GM21528 (cell line): ENCODE measurements at regions not wholly inside any gene's neighbourhood (a gene's known extent, or its start where the extent isn't known, plus 50 kb on each side); places are given as distances from the start of the nearest gene placed in this dataset.

Experiments
- ATAC-seq: cut with Tn5 transposase; IDR thresholded peaks from one replicate; pipeline ENCODE4 v1.9.1; 2021; ENCODE audit warnings: mild to moderate bottlenecking, moderate library complexity; ENCODE audit not compliant: unreplicated experiment, low FRiP score

- no peak for ATAC-seq
These were observed 1528.9 kb downstream of the PCDH7 start for GRCh38 chr4:32249040-32249439.

GRCh38 chr4:32251126-32251525, 1531.0 kb downstream of the PCDH7 start:
- ATAC-seq: no peak

DNA sequence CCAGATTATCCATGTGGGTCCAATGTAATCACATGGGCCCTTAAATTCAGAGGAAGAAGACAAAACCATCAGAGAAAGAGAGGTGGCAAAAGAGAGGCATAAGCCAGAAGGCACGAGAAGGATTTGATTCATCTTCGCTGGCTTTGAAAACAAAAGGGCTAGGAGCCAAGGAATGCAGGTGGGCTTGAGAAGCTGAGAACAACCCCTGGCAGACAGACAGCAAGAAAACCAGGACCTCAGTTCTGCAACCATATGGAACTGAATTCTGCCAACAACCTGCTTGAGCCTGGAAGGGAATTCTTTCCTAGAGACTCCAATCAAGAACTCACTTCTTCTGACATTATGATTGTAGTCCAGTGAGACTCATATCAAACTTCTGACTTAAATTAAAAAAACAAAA, 1531.8 kb downstream of the PCDH7 start:
- no peak for ATAC-seq

DNA sequence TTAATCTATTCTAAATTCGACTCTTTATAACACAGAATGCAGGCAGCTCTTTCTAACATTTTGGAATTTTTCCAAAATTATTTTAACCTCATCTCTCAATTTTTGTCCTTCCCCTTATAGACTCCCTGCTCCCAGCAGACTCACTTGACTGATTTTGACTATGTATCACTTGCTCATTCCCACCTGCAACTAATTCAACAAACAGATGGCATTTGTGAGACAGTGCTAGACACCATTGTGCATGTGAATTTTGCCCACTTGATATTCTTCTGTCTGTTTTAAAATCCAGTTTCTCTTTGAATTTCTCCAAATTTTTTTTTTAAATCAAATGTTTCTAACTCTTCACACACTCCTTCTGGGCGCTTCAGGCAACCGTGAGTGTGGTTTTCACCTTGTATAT, 1534.0 kb downstream of the PCDH7 start:
- no peak for ATAC-seq

DNA sequence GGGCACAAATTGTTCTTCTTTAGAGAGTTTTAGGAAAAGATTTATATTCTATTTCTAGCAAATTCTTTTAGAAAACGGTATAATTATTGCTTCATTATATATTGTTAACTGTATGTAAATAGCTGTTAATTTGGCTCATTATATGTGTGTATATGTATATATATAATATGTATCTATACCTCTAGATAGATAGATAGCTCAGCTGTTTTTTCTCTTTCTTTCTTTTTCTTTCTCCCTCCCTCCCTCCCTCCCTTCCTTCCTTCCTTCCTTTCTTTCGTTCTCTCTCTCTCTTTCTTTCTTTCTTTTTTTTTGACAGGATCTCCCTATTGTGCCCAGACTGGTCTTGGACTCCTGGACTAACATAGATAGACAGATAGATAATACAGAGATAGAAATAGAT, 1538.8 kb downstream of the PCDH7 start:
- no peak for ATAC-seq

DNA sequence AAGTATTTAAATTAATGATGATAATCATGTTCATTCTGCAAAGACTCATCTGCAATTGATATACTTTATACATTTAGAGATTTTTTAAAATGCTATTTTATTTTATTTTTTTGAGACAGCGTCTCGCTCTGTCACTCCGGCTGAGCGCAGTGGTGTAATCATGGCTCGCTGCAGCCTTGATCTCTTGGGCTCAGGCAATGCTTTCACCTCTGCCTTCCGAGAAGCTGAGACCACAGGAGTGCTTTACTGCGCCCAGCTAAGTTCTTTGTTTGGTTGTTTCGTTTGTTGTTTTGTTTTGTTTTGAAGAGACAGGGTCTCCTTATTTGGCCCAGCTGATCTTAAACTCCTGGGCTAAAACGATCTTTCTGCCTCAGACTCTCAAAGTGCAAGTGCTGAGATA, 1541.0 kb downstream of the PCDH7 start:
- no peak for ATAC-seq

- no peak for ATAC-seq
These were observed 1548.7 kb downstream of the PCDH7 start for GRCh38 chr4:32268863-32269262.

DNA sequence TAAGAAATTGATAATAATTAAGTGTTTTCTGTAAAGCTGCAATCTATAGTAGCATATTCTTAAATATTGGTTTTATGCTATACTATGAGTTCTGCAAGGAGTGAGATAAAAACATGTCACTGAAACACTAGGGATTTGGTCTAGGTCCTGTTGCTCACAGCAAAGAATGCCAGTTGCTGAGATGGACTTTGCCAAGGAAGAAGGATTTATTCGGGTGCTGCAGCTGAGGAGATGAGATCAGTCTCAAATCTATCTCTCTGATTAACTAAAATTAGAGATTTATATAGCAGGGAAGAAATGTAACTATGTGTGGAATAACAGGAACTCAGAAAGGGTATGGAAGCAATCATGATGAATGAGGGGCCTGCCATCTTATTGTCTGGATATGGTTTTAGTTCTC, 1569.9 kb downstream of the PCDH7 start:
- no peak for ATAC-seq

DNA sequence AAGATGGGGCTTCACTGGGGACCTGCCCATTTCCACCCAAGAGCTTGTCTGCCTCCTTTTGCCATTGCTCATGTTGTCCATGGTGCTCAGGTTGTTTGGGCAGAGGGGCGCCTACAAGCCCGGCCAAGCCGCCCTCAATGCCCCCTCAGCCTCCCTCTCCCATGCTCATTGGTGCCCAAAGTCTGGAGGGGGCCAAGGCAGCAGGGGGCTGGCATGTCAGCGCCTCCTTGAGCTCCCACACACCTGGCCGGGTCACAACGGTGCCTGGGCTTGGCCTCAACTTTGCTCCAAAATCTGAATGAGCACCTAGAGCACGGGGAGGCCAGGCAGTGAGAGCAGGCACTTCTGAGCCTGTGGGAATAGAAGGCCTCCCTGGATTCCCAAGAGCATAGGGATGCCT, 1598.8 kb downstream of the PCDH7 start:
- no peak for ATAC-seq

GRCh38 chr4:32321421-32321820, 1601.3 kb downstream of the PCDH7 start:
- no peak for ATAC-seq

GRCh38 chr4:32334759-32335158, 1614.6 kb downstream of the PCDH7 start:
- ATAC-seq: no peak

DNA sequence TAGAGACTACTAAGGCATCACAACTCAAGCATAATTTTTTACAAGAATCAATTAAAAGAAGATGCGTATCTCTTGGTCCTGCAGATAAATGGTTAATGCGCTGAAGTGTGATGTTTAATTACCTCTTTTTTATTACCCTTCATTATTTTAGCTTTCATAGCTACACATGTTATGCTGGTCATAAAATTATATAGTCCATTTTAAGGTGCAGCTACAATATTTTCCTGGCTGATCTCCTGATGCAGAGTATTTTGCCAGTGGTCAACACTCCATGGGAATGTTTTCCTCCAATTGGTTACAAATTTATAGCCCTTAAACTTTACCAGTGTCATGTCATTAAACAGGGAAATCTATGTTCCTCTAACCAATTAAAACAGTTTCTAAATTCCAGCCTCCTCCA, 1617.2 kb downstream of the PCDH7 start:
- no peak for ATAC-seq

DNA sequence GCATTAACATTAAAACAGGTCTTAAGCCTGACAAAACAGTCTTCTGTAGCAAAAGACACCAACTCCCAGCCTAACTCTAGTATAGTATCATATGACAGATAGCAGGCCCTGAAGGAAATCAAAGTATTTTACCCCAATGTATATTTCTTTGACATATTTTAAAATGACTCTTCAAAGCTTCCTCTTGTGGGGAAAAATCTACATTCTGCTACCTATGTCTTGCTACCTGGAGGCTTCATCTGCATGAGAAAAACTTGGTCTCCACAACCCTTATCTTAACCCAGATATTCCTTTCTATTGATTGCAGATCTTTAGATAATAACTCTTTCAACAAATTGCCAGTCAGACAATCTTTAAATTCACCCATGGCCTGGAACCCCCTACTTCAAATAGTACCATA, 1620.4 kb downstream of the PCDH7 start:
- ATAC-seq: no peak

DNA sequence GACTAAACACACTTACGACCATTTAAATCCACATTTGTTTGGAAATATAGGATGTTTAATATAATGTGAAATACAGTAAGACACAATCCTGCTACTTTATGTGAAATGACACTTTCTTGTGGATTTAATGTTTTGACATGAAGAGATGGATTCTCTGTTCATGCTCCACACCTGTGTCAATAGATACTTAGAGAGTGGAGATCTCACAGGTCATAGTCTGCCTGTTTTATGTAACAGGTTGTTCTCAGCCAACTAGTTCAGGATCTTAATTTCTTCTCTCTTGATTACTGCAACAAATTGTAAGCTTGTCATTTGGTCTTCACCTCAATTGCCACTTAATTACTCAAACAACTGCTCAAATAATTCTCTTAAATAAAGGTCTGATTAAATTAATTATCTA, 1621.2 kb downstream of the PCDH7 start:
- no peak for ATAC-seq

DNA sequence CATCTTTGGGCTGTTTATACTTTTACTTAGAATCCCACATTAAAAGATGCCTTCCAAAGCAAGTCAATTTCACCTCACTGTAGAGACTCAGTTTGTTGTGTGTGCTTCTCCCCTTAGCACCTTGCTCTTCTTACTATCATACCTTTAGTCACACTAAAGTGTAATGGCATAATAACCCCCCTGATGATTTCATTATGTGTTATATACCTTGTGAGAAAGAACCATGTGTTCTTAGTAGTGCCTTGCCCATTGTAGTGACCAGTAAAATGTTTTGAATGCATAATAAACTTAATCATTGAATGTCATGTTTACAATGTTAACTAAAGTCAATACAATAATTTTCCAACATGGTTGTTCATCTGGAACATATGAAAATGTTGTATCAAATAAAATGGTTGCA, 1621.9 kb downstream of the PCDH7 start:
- ATAC-seq: no peak

- ATAC-seq: no peak
These were observed 1628.9 kb downstream of the PCDH7 start for GRCh38 chr4:32349026-32349425.

DNA sequence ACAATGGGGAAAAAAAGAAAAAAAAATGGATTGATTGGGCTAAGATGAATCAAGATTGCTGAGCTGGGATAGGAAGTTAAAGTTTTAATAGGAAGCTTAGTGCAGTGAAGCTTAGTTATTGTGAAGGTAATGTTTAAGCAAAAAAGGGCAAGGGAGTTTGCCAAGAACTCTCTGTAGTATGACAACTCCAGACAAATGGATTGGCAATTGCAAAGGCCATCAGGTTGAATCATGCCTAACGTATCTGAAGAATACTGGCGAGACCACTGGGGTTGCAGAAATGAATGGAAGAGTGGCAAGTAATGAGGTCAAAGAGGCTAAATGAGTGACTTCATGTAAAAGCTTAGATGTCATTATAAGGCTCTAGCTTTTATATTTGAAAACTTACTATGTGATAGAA, 1654.0 kb downstream of the PCDH7 start:
- ATAC-seq: no peak

GRCh38 chr4:32393806-32394205, 1673.6 kb downstream of the PCDH7 start:
- ATAC-seq: no peak

GRCh38 chr4:32394255-32394654, 1674.1 kb downstream of the PCDH7 start:
- no peak for ATAC-seq

GRCh38 chr4:32396507-32397070, 1676.4 kb downstream of the PCDH7 start:
- ATAC-seq: no peak

DNA sequence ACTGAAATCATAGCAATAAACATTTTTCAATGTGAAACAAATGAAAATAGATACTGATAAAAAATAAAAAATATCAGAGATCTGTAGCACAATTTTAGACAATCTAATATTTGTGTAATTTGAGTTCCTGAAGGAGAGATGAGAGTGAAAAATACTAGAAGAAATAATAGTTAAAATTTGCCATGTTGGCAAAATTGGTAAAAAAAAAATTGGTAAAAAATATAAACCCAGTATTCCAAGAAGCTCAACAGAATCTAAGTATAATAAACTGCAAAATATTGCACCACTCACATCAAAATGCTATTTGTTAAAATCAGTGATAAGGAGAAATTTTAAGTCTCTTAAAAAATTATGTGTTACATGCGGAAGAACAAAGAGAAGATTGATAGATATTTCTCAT, 1680.7 kb downstream of the PCDH7 start:
- no peak for ATAC-seq

DNA sequence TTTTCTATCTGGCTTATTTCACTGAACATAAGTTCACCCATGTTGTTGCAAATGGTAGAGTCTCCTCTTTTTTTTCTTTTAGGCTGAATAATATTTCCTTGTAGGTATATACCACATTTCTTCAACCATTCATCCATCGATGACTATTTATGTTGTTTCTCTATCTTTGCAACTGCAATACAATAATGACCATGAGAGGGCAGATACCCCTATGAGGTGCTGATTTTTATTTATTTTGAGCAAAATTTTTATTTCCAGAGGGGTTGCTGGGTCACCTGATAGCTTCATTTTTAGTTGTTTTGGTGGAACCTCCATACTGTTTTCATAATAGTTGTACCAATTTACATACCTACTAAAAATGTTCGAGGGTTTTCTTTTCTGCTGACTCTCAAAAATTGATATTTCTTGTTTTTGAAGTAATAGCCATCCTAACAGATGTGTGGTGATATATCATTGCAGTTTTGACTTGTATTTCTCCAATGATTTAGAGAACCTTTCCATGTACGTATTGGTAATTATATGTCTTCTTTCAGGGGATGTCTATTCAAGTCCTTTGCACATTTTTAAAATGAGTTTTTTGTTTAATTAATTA, 1697.0 kb downstream of the PCDH7 start:
- ATAC-seq: no peak

DNA sequence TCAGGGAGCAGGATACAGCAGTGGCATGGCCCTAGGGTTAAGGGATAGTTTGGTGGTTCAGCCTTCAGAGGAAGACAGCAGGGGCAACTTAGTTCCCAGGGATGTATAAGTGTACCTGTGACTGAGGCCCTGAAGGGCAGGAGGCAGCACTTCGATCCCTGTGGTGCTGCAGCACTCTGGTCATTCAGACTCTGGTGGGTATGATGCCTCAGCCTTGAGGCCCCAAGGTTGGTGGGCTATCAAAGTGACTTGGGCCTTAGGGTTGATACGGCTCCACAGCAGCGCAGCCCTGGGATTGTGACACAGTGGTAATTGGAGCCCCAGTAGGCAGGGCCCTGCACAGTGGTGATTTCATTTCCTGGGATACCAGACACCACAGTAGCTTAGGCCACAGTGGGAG, 1703.1 kb downstream of the PCDH7 start:
- no peak for ATAC-seq
